ENCODE measurements at regions not wholly inside any gene's neighbourhood (a gene's known extent, or its start where the extent isn't known, plus 50 kb on each side); places are given as distances from the start of the nearest gene placed in this dataset.

DNA sequence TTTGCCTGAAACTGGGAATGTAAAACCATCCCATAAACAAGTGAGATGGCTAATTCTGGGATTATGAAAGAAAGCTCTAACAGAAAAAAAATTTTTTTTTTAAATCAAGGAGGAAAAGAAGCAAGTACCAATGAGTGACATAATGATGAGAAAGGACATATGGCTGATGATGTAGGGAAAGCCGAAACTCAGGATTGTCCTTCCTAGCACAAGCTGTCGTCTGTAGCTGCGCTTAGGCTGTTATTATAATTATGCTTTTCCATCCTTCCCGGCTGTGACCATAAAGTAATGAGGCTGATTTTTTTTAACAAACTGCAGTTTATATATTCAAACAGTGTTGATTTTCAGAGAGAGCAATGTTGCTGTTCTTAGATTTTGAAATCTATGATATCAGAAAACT is 209.8 kb upstream of the NOCT start:
- Histone ChIP-seq H3K79me2 (ENCODE audit: control insufficient read depth, insufficient read depth, low read length) (no peaks in the 10 kb centered on the region), H3K4me3 (replicated peaks in 1 of 3; ENCODE audit: insufficient read depth in 1 of 3, low read depth in 1 of 3, low read length in 3 of 3) (no peak overlapping the region), H3K9ac (replicated peaks; ENCODE audit: extremely low read depth, insufficient read depth, low read length) (no peak overlapping the region), H3K9me3 (replicated peaks; ENCODE audit: control insufficient read depth, insufficient read depth, low read length) (no peaks in the 10 kb centered on the region), H3K36me3 (ENCODE audit: control insufficient read depth in 2 of 2, extremely low read depth in 1 of 2, insufficient read depth in 2 of 2, low read length in 2 of 2) (no peaks in the 10 kb centered on the region), H2AFZ (ENCODE audit: low read depth, low read length) (no peak overlapping the region), H3K27ac (ENCODE audit: insufficient read depth, low read depth, low read length) (no peak overlapping the region), H3K4me1 (ENCODE audit: control insufficient read depth, extremely low read depth, insufficient read depth, low read length) (no peaks in the 10 kb centered on the region), H3K9me1 (replicated peaks; ENCODE audit: control insufficient read depth, extremely low read depth, insufficient read depth, low read length) (no peaks in the 10 kb centered on the region), H4K20me1 (replicated peaks; ENCODE audit: control insufficient read depth, extremely low read depth, insufficient read depth, low read length) (no peaks in the 10 kb centered on the region), H3K4me2 (ENCODE audit: insufficient read depth, low read length) (no peak overlapping the region), H3K27me3 (ENCODE audit: control insufficient read depth in 2 of 2, insufficient read depth in 2 of 2, low read length in 2 of 2) (peaks cover 6 to 46% of the 10 kb centered on the region in 2 experiments)
- intact Hi-C loops (cut with micrococcal nuclease) = no loop called here
- ChIA-PET CTCF (no interaction called here), POLR2A (no interaction called here)
- DNase-seq (ENCODE audit: low read depth, low spot score) (no peak), FAIRE-seq (no peak)
- BruUV-seq (replicated peaks) = no TSS peak
- no peak for TF ChIP-seq CTCF (IDR thresholded peaks at IDR 0.05; ENCODE audit: extremely low read depth in 1 of 2, insufficient read depth in 1 of 2, low read depth in 1 of 2, low read length in 2 of 2)
- no peak for TF ChIP-seq POLR2AphosphoS5 (IDR thresholded peaks at IDR 0.05; ENCODE audit: insufficient read depth, low read depth, low read length)
- no peak for TF ChIP-seq GATA2 (IDR thresholded peaks at IDR 0.05; ENCODE audit: insufficient read depth, insufficient read length, low read depth, low read length)
- no peak for TF ChIP-seq MAX (IDR thresholded peaks at IDR 0.05; ENCODE audit: insufficient read depth, insufficient read length)
- TF ChIP-seq JUN (IDR thresholded peaks at IDR 0.05; ENCODE audit: borderline replicate concordance, insufficient read depth, insufficient read length, low read depth) = no peak
- TF ChIP-seq FOS (IDR thresholded peaks at IDR 0.05; ENCODE audit: borderline replicate concordance, insufficient read depth, low read length) = no peak
- TF ChIP-seq EZH2 (IDR thresholded peaks at IDR 0.05; ENCODE audit: borderline replicate concordance, low read depth, low read length, severe bottlenecking) = no peak
- no peak for TF ChIP-seq MYC (IDR thresholded peaks at IDR 0.05; ENCODE audit: low read depth, low read length)
- no peak for TF ChIP-seq POLR2A (IDR thresholded peaks at IDR 0.05; ENCODE audit: low read depth, low read length)
- dilution Hi-C loops (cut with MboI; ENCODE audit: extremely low pct_ligation_motif_present, low sequenced_read_pairs) = no loop called here
